ENCODE measurements at regions not wholly inside any gene's neighbourhood (a gene's known extent, or its start where the extent isn't known, plus 50 kb on each side); places are given as distances from the start of the nearest gene placed in this dataset.
"Not testable (repeated sequence)": the region's sequence is repeated elsewhere in the genome, so short reads cannot be mapped to it uniquely, and the experiment has no call there.

GRCh38 chr3:102034639-102035451 is 185.5 kb downstream of the NFKBIZ start:
- no peak for TF ChIP-seq CTCF (IDR thresholded peaks at IDR 0.05; ENCODE audit: control insufficient read depth, extremely low read depth, insufficient read depth)
- no peak overlapping the region for H3K4me3 ChIP-seq (ENCODE audit: low read depth, low read length)
- DNase-seq (ENCODE audit: low read depth) = peak; percentile 60

- no peak for TF ChIP-seq CTCF (IDR thresholded peaks at IDR 0.05; ENCODE audit: control insufficient read depth, extremely low read depth, insufficient read depth)
- DNase-seq (ENCODE audit: low read depth) = no peak
Measured at GRCh38 chr3:102036017-102036416, 186.7 kb downstream of the NFKBIZ start.

GRCh38 chr3:102036472-102036871 is 187.2 kb downstream of the NFKBIZ start:
- no peak for TF ChIP-seq CTCF (IDR thresholded peaks at IDR 0.05; ENCODE audit: control insufficient read depth, extremely low read depth, insufficient read depth)
- H3K4me3 ChIP-seq (ENCODE audit: low read depth, low read length) = no peak overlapping the region
- DNase-seq (ENCODE audit: low read depth) = no peak

More at GRCh38 chr3:102036017-102036416, 186.7 kb downstream of the NFKBIZ start:
- H3K4me3 ChIP-seq (ENCODE audit: low read depth, low read length) = no peak overlapping the region

- DNase-seq (ENCODE audit: low read depth) = no peak
- H3K4me3 ChIP-seq (ENCODE audit: low read depth, low read length) = no peak overlapping the region
- no peak for TF ChIP-seq CTCF (IDR thresholded peaks at IDR 0.05; ENCODE audit: control insufficient read depth, extremely low read depth, insufficient read depth)
Measured at GRCh38 chr3:102037209-102037608, 187.9 kb downstream of the NFKBIZ start.

GRCh38 chr3:102037791-102038190 is 188.5 kb downstream of the NFKBIZ start:
- no peak for TF ChIP-seq CTCF (IDR thresholded peaks at IDR 0.05; ENCODE audit: control insufficient read depth, extremely low read depth, insufficient read depth)

GRCh38 chr3:102038477-102039142 is 189.3 kb downstream of the NFKBIZ start:
- no peak for DNase-seq (ENCODE audit: low read depth)
- H3K4me3 ChIP-seq (ENCODE audit: low read depth, low read length) = no peak overlapping the region
- TF ChIP-seq CTCF (IDR thresholded peaks at IDR 0.05; ENCODE audit: control insufficient read depth, extremely low read depth, insufficient read depth) = no peak

More at GRCh38 chr3:102037791-102038190, 188.5 kb downstream of the NFKBIZ start:
- DNase-seq (ENCODE audit: low read depth) = no peak
- H3K4me3 ChIP-seq (ENCODE audit: low read depth, low read length) = no peak overlapping the region

GRCh38 chr3:102040144-102040543 is 190.8 kb downstream of the NFKBIZ start:
- not testable (repeated sequence) for DNase-seq (ENCODE audit: low read depth); H3K4me3 ChIP-seq (ENCODE audit: low read depth, low read length)
